SJSA1 (cell line): ENCODE measurements at regions not wholly inside any gene's neighbourhood (a gene's known extent, or its start where the extent isn't known, plus 50 kb on each side); places are given as distances from the start of the nearest gene placed in this dataset.

Experiments
- DNase-seq, 2 experiments: peaks; one replicate each; pipeline ENCODE4 v3.0.0-alpha.2; 2015 to 2020; ENCODE audit warnings: low spot score in 2 of 2, low read depth in 1 of 2
- H3K27ac ChIP-seq: fragments of 250-450 bp; sonication (Bioruptor Pico); 2 replicates; pipeline ENCODE4 v1.5.1; 2020; ENCODE audit warnings: mild to moderate bottlenecking, moderate library complexity
- H3K27me3 ChIP-seq: fragments of 250-450 bp; sonication (Bioruptor Pico); replicated peaks from 2 replicates; pipeline ENCODE4 v1.5.1; 2020; ENCODE audit warnings: mild to moderate bottlenecking, moderate library complexity
- H3K36me3 ChIP-seq: fragments of 250-450 bp; sonication (Bioruptor Pico); 2 replicates; pipeline ENCODE4 v1.5.1; 2020; ENCODE audit warnings: mild to moderate bottlenecking
- H3K4me1 ChIP-seq: fragments of 250-450 bp; sonication (Bioruptor Pico); replicated peaks from 2 replicates; pipeline ENCODE4 v1.6.1; 2021; ENCODE audit warnings: mild to moderate bottlenecking
- H3K4me3 ChIP-seq: fragments of 250-450 bp; sonication (Bioruptor Pico); 2 replicates; pipeline ENCODE4 v1.5.1; 2020; ENCODE audit warnings: mild to moderate bottlenecking
- H3K9me3 ChIP-seq: fragments of 250-450 bp; sonication (Bioruptor Pico); replicated peaks from 2 replicates; pipeline ENCODE4 v1.5.1; 2020; ENCODE audit warnings: mild to moderate bottlenecking

- H3K4me3 ChIP-seq, result no peak overlapping the region
- H3K9me3 ChIP-seq, result peaks cover 6% of the 10 kb centered on the region
- no peaks in the 10 kb centered on the region for H3K36me3 ChIP-seq
- no peaks in the 10 kb centered on the region for H3K4me1 ChIP-seq
- H3K27ac ChIP-seq, result no peak overlapping the region
- DNase-seq, result no peak
- no peaks in the 10 kb centered on the region for H3K27me3 ChIP-seq
Measured at GRCh38 chr18:77822632-77823031, 573.0 kb downstream of the GALR1 start.

GRCh38 chr18:77833807-77834206, 584.2 kb downstream of the GALR1 start:
- DNase-seq, result no peak
- Histone ChIP-seq H3K27me3 (no peaks in the 10 kb centered on the region), H3K27ac (no peak overlapping the region), H3K4me1 (no peaks in the 10 kb centered on the region), H3K9me3 (peaks cover 4% of the 10 kb centered on the region), H3K4me3 (no peak overlapping the region), H3K36me3 (no peaks in the 10 kb centered on the region)

- no peaks in the 10 kb centered on the region for H3K27me3 ChIP-seq
- H3K4me1 ChIP-seq, result no peaks in the 10 kb centered on the region
- H3K9me3 ChIP-seq, result no peaks in the 10 kb centered on the region
- no peaks in the 10 kb centered on the region for H3K36me3 ChIP-seq
- H3K27ac ChIP-seq, result no peak overlapping the region
- no peak for DNase-seq
- H3K4me3 ChIP-seq, result no peak overlapping the region
Measured at GRCh38 chr18:77851802-77852201, 602.2 kb downstream of the GALR1 start.

- H3K9me3 ChIP-seq, result 0 out of 2 replicates have a peak, but pooled peaks cover 3% of the 10 kb centered on the region
- no peak overlapping the region for H3K4me3 ChIP-seq
- no peaks in the 10 kb centered on the region for H3K36me3 ChIP-seq
- no peaks in the 10 kb centered on the region for H3K4me1 ChIP-seq
- H3K27me3 ChIP-seq, result no peaks in the 10 kb centered on the region
- DNase-seq, result no peak
- no peak overlapping the region for H3K27ac ChIP-seq
Measured at GRCh38 chr18:77853859-77854258, 604.2 kb downstream of the GALR1 start.

- Histone ChIP-seq H3K4me3 (no peak overlapping the region), H3K27me3 (no peaks in the 10 kb centered on the region), H3K36me3 (no peaks in the 10 kb centered on the region), H3K9me3 (0 out of 2 replicates have a peak, but pooled peaks cover 3% of the 10 kb centered on the region), H3K27ac (no peak overlapping the region), H3K4me1 (no peaks in the 10 kb centered on the region)
- no peak for DNase-seq
Measured at GRCh38 chr18:77857678-77858655, 608.3 kb downstream of the GALR1 start.

GRCh38 chr18:77859634-77860033, 610.0 kb downstream of the GALR1 start:
- no peaks in the 10 kb centered on the region for H3K27me3 ChIP-seq
- H3K9me3 ChIP-seq, result peaks cover 3% of the 10 kb centered on the region; the same call in 1 of the 2 replicates
- no peak overlapping the region for H3K4me3 ChIP-seq
- no peaks in the 10 kb centered on the region for H3K36me3 ChIP-seq
- H3K27ac ChIP-seq, result no peak overlapping the region
- H3K4me1 ChIP-seq, result no peaks in the 10 kb centered on the region
- no peak for DNase-seq

- Histone ChIP-seq H3K27ac (no peak overlapping the region), H3K4me3 (no peak overlapping the region), H3K9me3 (peaks cover 9% of the 10 kb centered on the region), H3K4me1 (no peaks in the 10 kb centered on the region), H3K27me3 (no peaks in the 10 kb centered on the region), H3K36me3 (no peaks in the 10 kb centered on the region)
- DNase-seq, result no peak
Measured at GRCh38 chr18:77862066-77862757, 612.6 kb downstream of the GALR1 start.

GRCh38 chr18:77865853-77866252, 616.2 kb downstream of the GALR1 start:
- no peak for DNase-seq
- H3K4me1 ChIP-seq, result no peaks in the 10 kb centered on the region
- no peak overlapping the region for H3K27ac ChIP-seq
- no peaks in the 10 kb centered on the region for H3K36me3 ChIP-seq
- no peak overlapping the region for H3K4me3 ChIP-seq
- H3K27me3 ChIP-seq, result no peaks in the 10 kb centered on the region
- H3K9me3 ChIP-seq, result peaks cover 9% of the 10 kb centered on the region

GRCh38 chr18:77866351-77866750, 616.7 kb downstream of the GALR1 start:
- DNase-seq, result no peak
- Histone ChIP-seq H3K9me3 (peaks cover 9% of the 10 kb centered on the region), H3K27ac (no peak overlapping the region), H3K4me3 (no peak overlapping the region), H3K36me3 (no peaks in the 10 kb centered on the region), H3K27me3 (no peaks in the 10 kb centered on the region), H3K4me1 (no peaks in the 10 kb centered on the region)

GRCh38 chr18:77870199-77870598, 620.6 kb downstream of the GALR1 start:
- Histone ChIP-seq H3K4me1 (no peaks in the 10 kb centered on the region), H3K27ac (no peak overlapping the region), H3K36me3 (no peaks in the 10 kb centered on the region), H3K27me3 (no peaks in the 10 kb centered on the region), H3K9me3 (peaks cover 11% of the 10 kb centered on the region), H3K4me3 (no peak overlapping the region)
- no peak for DNase-seq

- H3K27me3 ChIP-seq, result no peaks in the 10 kb centered on the region
- no peak for DNase-seq
- H3K4me1 ChIP-seq, result no peaks in the 10 kb centered on the region
- no peak overlapping the region for H3K27ac ChIP-seq
- peaks cover 11% of the 10 kb centered on the region for H3K9me3 ChIP-seq
- H3K4me3 ChIP-seq, result no peak overlapping the region
- H3K36me3 ChIP-seq, result no peaks in the 10 kb centered on the region
Measured at GRCh38 chr18:77870894-77871293, 621.2 kb downstream of the GALR1 start.

GRCh38 chr18:77872166-77872565, 622.5 kb downstream of the GALR1 start:
- Histone ChIP-seq H3K4me3 (no peak overlapping the region), H3K9me3 (peaks cover 5% of the 10 kb centered on the region; the same call in 1 of the 2 replicates), H3K27me3 (no peaks in the 10 kb centered on the region), H3K4me1 (no peaks in the 10 kb centered on the region), H3K36me3 (no peaks in the 10 kb centered on the region), H3K27ac (no peak overlapping the region)
- DNase-seq, result no peak

GRCh38 chr18:77876319-77876865, 626.7 kb downstream of the GALR1 start:
- Histone ChIP-seq H3K27ac (no peak overlapping the region), H3K4me3 (no peak overlapping the region), H3K9me3 (0 out of 2 replicates have a peak, but pooled peaks cover 2% of the 10 kb centered on the region), H3K36me3 (no peaks in the 10 kb centered on the region), H3K27me3 (no peaks in the 10 kb centered on the region), H3K4me1 (no peaks in the 10 kb centered on the region)
- no peak for DNase-seq

- Histone ChIP-seq H3K4me3 (no peak overlapping the region), H3K9me3 (peaks cover 3% of the 10 kb centered on the region; the same call in 1 of the 2 replicates), H3K27me3 (no peaks in the 10 kb centered on the region), H3K4me1 (no peaks in the 10 kb centered on the region), H3K27ac (no peak overlapping the region), H3K36me3 (no peaks in the 10 kb centered on the region)
- DNase-seq, result no peak
Measured at GRCh38 chr18:77879829-77880228, 630.2 kb downstream of the GALR1 start.
